ENCODE measurements at regions not wholly inside any gene's neighbourhood (a gene's known extent, or its start where the extent isn't known, plus 50 kb on each side); places are given as distances from the start of the nearest gene placed in this dataset.

DNA sequence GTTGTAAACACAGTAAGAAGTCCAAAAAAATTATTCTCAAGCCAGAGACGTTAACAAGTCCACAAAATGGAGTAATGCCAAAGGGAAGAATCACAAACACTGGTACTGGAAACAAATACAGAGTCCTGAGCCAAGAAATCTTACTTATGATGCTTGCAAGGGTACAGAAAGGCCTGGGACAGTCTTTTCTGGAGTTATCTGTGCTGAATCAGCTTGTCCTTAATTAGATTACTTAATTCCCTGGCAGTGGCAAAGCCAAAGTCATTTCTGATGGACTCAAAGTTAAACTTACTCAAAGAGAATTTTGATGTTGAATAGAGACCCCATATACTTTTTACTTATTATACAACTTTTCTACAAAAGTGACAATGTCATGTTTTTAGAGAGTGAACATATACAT, 610.5 kb upstream of the ITGA1 start:
- TF ChIP-seq CTCF (IDR thresholded peaks at IDR 0.05) (no peak), POLR2A (IDR thresholded peaks at IDR 0.05) (no peak)
